ENCODE measurements at regions not wholly inside any gene's neighbourhood (a gene's known extent, or its start where the extent isn't known, plus 50 kb on each side); places are given as distances from the start of the nearest gene placed in this dataset.

DNA sequence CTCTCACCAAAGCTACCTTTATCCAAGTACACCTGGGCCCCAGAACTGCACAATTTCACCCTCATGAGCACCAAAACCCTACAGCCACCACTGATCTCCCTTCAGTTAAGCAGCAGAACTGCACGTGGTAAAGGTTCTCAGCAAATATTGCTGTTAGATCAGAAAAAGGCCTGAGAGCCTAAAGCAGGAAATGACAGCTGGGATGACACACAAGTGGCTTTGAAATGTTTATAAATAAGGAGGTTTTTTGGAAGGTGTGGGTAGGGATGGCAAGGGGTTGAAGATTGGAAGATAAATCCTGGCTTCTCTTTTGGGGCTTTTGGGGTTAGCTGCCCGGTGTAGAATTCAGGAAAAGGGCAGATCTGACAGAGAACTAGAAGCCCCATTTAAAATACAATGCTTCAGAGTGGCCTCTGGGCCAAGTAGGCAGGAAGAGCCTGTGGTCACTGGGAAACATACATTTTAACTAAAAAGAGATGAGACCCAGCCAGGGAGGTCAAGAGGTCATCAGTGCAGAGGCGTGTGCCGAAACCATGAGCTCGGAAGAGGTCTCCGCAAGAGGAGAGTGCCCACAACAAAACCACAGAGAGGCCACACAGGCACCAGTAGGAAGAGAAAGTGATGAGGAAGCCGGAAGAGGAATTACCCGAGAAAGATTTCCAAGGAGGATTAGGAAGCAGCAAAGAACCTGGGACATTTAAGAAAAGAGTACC lies 916.5 kb downstream of the NLGN4Y start:
- DNase-seq (ENCODE audit: low spot score) (no peak), ATAC-seq (no peak)
- Mint-ChIP-seq H3K4me3 (no peak overlapping the region), H3K27me3 (ENCODE audit: insufficient read depth, low read depth, poor library complexity) (no peaks in the 10 kb centered on the region), H3K4me1 (peaks cover 16% of the 10 kb centered on the region), H3K9me3 (peaks cover 30% of the 10 kb centered on the region), H3K27ac (no peak overlapping the region; the same call in 1 of the 2 replicates), H3K36me3 (ENCODE audit: low read depth) (peaks cover 27% of the 10 kb centered on the region)
- H4K20me1 ChIP-seq (replicated peaks; ENCODE audit: insufficient read depth) = no peaks in the 10 kb centered on the region
- H3K4me2 ChIP-seq = no peak overlapping the region
- TF ChIP-seq, protein P1, sequence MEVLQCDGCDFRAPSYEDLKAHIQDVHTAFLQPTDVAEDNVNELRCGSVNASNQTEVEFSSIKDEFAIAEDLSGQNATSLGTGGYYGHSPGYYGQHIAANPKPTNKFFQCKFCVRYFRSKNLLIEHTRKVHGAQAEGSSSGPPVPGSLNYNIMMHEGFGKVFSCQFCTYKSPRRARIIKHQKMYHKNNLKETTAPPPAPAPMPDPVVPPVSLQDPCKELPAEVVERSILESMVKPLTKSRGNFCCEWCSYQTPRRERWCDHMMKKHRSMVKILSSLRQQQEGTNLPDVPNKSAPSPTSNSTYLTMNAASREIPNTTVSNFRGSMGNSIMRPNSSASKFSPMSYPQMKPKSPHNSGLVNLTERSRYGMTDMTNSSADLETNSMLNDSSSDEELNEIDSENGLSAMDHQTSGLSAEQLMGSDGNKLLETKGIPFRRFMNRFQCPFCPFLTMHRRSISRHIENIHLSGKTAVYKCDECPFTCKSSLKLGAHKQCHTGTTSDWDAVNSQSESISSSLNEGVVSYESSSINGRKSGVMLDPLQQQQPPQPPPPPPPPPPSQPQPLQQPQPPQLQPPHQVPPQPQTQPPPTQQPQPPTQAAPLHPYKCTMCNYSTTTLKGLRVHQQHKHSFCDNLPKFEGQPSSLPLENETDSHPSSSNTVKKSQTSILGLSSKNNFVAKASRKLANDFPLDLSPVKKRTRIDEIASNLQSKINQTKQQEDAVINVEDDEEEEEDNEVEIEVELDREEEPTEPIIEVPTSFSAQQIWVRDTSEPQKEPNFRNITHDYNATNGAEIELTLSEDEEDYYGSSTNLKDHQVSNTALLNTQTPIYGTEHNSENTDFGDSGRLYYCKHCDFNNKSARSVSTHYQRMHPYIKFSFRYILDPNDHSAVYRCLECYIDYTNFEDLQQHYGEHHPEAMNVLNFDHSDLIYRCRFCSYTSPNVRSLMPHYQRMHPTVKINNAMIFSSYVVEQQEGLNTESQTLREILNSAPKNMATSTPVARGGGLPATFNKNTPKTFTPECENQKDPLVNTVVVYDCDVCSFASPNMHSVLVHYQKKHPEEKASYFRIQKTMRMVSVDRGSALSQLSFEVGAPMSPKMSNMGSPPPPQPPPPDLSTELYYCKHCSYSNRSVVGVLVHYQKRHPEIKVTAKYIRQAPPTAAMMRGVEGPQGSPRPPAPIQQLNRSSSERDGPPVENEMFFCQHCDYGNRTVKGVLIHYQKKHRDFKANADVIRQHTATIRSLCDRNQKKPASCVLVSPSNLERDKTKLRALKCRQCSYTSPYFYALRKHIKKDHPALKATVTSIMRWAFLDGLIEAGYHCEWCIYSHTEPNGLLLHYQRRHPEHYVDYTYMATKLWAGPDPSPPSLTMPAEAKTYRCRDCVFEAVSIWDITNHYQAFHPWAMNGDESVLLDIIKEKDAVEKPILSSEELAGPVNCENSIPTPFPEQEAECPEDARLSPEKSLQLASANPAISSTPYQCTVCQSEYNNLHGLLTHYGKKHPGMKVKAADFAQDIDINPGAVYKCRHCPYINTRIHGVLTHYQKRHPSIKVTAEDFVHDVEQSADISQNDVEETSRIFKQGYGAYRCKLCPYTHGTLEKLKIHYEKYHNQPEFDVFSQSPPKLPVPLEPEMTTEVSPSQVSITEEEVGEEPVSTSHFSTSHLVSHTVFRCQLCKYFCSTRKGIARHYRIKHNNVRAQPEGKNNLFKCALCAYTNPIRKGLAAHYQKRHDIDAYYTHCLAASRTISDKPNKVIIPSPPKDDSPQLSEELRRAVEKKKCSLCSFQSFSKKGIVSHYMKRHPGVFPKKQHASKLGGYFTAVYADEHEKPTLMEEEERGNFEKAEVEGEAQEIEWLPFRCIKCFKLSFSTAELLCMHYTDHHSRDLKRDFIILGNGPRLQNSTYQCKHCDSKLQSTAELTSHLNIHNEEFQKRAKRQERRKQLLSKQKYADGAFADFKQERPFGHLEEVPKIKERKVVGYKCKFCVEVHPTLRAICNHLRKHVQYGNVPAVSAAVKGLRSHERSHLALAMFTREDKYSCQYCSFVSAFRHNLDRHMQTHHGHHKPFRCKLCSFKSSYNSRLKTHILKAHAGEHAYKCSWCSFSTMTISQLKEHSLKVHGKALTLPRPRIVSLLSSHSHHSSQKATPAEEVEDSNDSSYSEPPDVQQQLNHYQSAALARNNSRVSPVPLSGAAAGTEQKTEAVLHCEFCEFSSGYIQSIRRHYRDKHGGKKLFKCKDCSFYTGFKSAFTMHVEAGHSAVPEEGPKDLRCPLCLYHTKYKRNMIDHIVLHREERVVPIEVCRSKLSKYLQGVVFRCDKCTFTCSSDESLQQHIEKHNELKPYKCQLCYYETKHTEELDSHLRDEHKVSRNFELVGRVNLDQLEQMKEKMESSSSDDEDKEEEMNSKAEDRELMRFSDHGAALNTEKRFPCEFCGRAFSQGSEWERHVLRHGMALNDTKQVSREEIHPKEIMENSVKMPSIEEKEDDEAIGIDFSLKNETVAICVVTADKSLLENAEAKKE (CRISPR knock-in tag; IDR thresholded peaks at IDR 0.05) = no peak
- TF ChIP-seq ZNF114 (CRISPR knock-in tag; IDR thresholded peaks at IDR 0.05) (no peak), ZNF331 (CRISPR knock-in tag; IDR thresholded peaks at IDR 0.05; ENCODE audit: low read depth) (no peak), REST (IDR thresholded peaks at IDR 0.05; ENCODE audit: unreplicated experiment) (no peak), CREB1 (CRISPR knock-in tag; IDR thresholded peaks at IDR 0.05; ENCODE audit: low read depth) (no peak), NANOG (IDR thresholded peaks at IDR 0.05; ENCODE audit: borderline replicate concordance) (no peak), EZH2 (IDR thresholded peaks at IDR 0.05; ENCODE audit: low read depth, unreplicated experiment) (no peak), STAT1 (IDR thresholded peaks at IDR 0.05; ENCODE audit: unreplicated experiment) (no peak), JUNB (IDR thresholded peaks at IDR 0.05; ENCODE audit: unreplicated experiment) (no peak), POLR2AphosphoS5 (IDR thresholded peaks at IDR 0.05; ENCODE audit: low read depth) (no peak), ETS1 (IDR thresholded peaks at IDR 0.05) (no peak), EZH2phosphoT487 (IDR thresholded peaks at IDR 0.05; ENCODE audit: unreplicated experiment) (no peak)
- TF ChIP-seq, protein P2, sequence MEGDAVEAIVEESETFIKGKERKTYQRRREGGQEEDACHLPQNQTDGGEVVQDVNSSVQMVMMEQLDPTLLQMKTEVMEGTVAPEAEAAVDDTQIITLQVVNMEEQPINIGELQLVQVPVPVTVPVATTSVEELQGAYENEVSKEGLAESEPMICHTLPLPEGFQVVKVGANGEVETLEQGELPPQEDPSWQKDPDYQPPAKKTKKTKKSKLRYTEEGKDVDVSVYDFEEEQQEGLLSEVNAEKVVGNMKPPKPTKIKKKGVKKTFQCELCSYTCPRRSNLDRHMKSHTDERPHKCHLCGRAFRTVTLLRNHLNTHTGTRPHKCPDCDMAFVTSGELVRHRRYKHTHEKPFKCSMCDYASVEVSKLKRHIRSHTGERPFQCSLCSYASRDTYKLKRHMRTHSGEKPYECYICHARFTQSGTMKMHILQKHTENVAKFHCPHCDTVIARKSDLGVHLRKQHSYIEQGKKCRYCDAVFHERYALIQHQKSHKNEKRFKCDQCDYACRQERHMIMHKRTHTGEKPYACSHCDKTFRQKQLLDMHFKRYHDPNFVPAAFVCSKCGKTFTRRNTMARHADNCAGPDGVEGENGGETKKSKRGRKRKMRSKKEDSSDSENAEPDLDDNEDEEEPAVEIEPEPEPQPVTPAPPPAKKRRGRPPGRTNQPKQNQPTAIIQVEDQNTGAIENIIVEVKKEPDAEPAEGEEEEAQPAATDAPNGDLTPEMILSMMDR (conservative IDR thresholded peaks at IDR 0.05; ENCODE audit: low read depth in 2 of 2) = no peak
- H3K27me3 ChIP-seq (ENCODE audit: insufficient read depth) = no peaks in the 10 kb centered on the region
- H3K27ac ChIP-seq (ENCODE audit: low read depth) = 0 out of 2 replicates have a peak overlapping the region, but pooled peaks have one; percentile 74
- peaks cover 8% of the 10 kb centered on the region; the same call in 1 of the 2 replicates for H3K9me2 ChIP-seq (ENCODE audit: insufficient read depth)
- 0 out of 2 replicates have a peak overlapping the region, but pooled peaks have one; percentile 32 for H2AFZ ChIP-seq
- no peaks in the 10 kb centered on the region for H3K36me3 ChIP-seq (ENCODE audit: insufficient read depth)
- no peak overlapping the region for H3K4me3 ChIP-seq
- no peaks in the 10 kb centered on the region for H3F3A ChIP-seq (replicated peaks; ENCODE audit: low read depth)
- H3K79me2 ChIP-seq (replicated peaks; ENCODE audit: insufficient read depth) = no peaks in the 10 kb centered on the region
- H3K4me1 ChIP-seq (ENCODE audit: insufficient read depth) = peaks cover 10% of the 10 kb centered on the region; the same call in 1 of the 2 replicates
